ENCODE measurements at regions not wholly inside any gene's neighbourhood (a gene's known extent, or its start where the extent isn't known, plus 50 kb on each side); places are given as distances from the start of the nearest gene placed in this dataset.

GRCh38 chr7:155984028-155984580 is 171.8 kb upstream of the SHH start:
- DNase-seq, result no peak

GRCh38 chr7:155983176-155983815 is 171.0 kb upstream of the SHH start:
- no peak for DNase-seq

GRCh38 chr7:155981703-155982102 is 169.4 kb upstream of the SHH start:
- DNase-seq, result no peak

- no peak for DNase-seq
These were observed 168.6 kb upstream of the SHH start for GRCh38 chr7:155980841-155981240.

GRCh38 chr7:155979994-155980393 is 167.7 kb upstream of the SHH start:
- DNase-seq, result no peak

- DNase-seq, result no peak
These were observed 167.3 kb upstream of the SHH start for GRCh38 chr7:155979566-155979965.

GRCh38 chr7:155975490-155975889 is 163.2 kb upstream of the SHH start:
- no peak for DNase-seq

GRCh38 chr7:155974186-155974897 is 162.1 kb upstream of the SHH start:
- no peak for DNase-seq

- no peak for DNase-seq
These were observed 161.3 kb upstream of the SHH start for GRCh38 chr7:155973451-155973997.

GRCh38 chr7:155972651-155973390 is 160.6 kb upstream of the SHH start:
- DNase-seq, result no peak

- DNase-seq, result no peak
These were observed 160.0 kb upstream of the SHH start for GRCh38 chr7:155972247-155972646.

GRCh38 chr7:155971180-155971770 is 159.0 kb upstream of the SHH start:
- DNase-seq, result no peak

- DNase-seq, result no peak
These were observed 157.1 kb upstream of the SHH start for GRCh38 chr7:155969192-155969929.

- no peak for DNase-seq
These were observed 152.7 kb upstream of the SHH start for GRCh38 chr7:155965010-155965409.

GRCh38 chr7:155964543-155964942 is 152.3 kb upstream of the SHH start:
- DNase-seq, result no peak

GRCh38 chr7:155963771-155964195 is 151.5 kb upstream of the SHH start:
- DNase-seq, result no peak

GRCh38 chr7:155963356-155963755 is 151.1 kb upstream of the SHH start:
- DNase-seq, result no peak

- no peak for DNase-seq
These were observed 150.7 kb upstream of the SHH start for GRCh38 chr7:155962968-155963300.

GRCh38 chr7:155962191-155962967 is 150.1 kb upstream of the SHH start:
- no peak for DNase-seq

- no peak for DNase-seq
These were observed 149.3 kb upstream of the SHH start for GRCh38 chr7:155961241-155962190.

All from NCI-H524 treated with DMSO at 0.1 percent for 48 hours (cell line).